Breast epithelium (tissue), 4 donors: ENCODE measurements at regions not wholly inside any gene's neighbourhood (a gene's known extent, or its start where the extent isn't known, plus 50 kb on each side); places are given as distances from the start of the nearest gene placed in this dataset.

Source experiments
- DNase-seq, 2 donors: peaks; one replicate each; pipeline ENCODE4 v3.0.0-alpha.2; 2019; ENCODE audit warnings: low spot score in 2 of 2
- H3K27ac ChIP-seq, 2 donors: fragments of 200-600 bp; sonication (generic) in 1 of 2; one replicate each; pipeline ENCODE4 v1.5.1; 2016 to 2019; ENCODE audit warnings: mild to moderate bottlenecking in 1 of 2
- H3K27me3 ChIP-seq, 2 donors: fragments of 200-600 bp; sonication (generic) in 1 of 2; one replicate each; pipeline versions ENCODE4 v1.5.1 to v1.6.0; 2017 to 2019; ENCODE audit warnings: control low read depth in 1 of 2, mild to moderate bottlenecking in 1 of 2
- H3K36me3 ChIP-seq: fragments of 200-600 bp; one replicate; pipeline ENCODE4 v1.5.1; 2019
- H3K4me1 ChIP-seq, 2 donors: fragments of 200-600 bp; sonication (generic); one replicate each; pipeline ENCODE4 v1.5.1; 2016 to 2019; ENCODE audit warnings: control low read depth in 1 of 2
- H3K4me3 ChIP-seq, 3 donors: fragments of 200-600 bp; sonication (generic); 1 replicate in 2 of 3; 2 replicates in 1 of 3; pipeline ENCODE4 v1.5.1; 2016 to 2019; ENCODE audit warnings: mild to moderate bottlenecking in 3 of 3, moderate library complexity in 2 of 3
- H3K9me3 ChIP-seq, 2 donors: fragments of 200-600 bp; sonication (generic) in 1 of 2; one replicate each; pipeline ENCODE4 v1.5.1; 2016 to 2019; ENCODE audit warnings: control low read depth in 1 of 2
- CTCF ChIP-seq, 3 donors: fragments of 450-650 bp; IDR thresholded peaks; one replicate each; pipeline ENCODE4 v1.5.1; 2016 to 2017; ENCODE audit warnings: antibody characterized with exemption in 3 of 3, mild to moderate bottlenecking in 3 of 3, moderate library complexity in 3 of 3
- POLR2A ChIP-seq: fragments of 450-650 bp; IDR thresholded peaks from one replicate; pipeline ENCODE4 v1.6.1; 2016; ENCODE audit warnings: antibody characterized with exemption, mild to moderate bottlenecking, moderate library complexity
- POLR2AphosphoS5 ChIP-seq, 3 donors: sonication (generic); formaldehyde crosslinking; IDR thresholded peaks; one replicate each; pipeline ENCODE4 v1.6.1; 2017; ENCODE audit warnings: antibody characterized with exemption in 3 of 3
- intact Hi-C: fragments of 100-400 bp; cut with DNase I; formaldehyde crosslinking; loops from one replicate; pipeline ENCODE4 v1.15.1; 2023; ENCODE audit warnings: low total_unique reads

- Histone ChIP-seq H3K4me3 (no peak overlapping the region), H3K27me3 (peaks cover 0 to 9% of the 10 kb centered on the region in 2 donors), H3K4me1 (no peaks in the 10 kb centered on the region), H3K27ac (no peak overlapping the region), H3K9me3 (no peaks in the 10 kb centered on the region), H3K36me3 (no peaks in the 10 kb centered on the region)
- intact Hi-C loops, result no loop called here
- TF ChIP-seq POLR2A (no peak), POLR2AphosphoS5 (IDR thresholded peaks at IDR 0.05) (no peak), CTCF (IDR thresholded peaks at IDR 0.05) (no peak)
- no peak for DNase-seq
Observed at GRCh38 chr10:128964100-128964403, 503.0 kb upstream of the MGMT start.

GRCh38 chr10:128967980-128968756 is 498.9 kb upstream of the MGMT start:
- Histone ChIP-seq H3K9me3 (no peaks in the 10 kb centered on the region), H3K4me3 (no peak overlapping the region), H3K27me3 (peaks cover 0 to 9% of the 10 kb centered on the region in 2 donors), H3K27ac (no peak overlapping the region), H3K36me3 (no peaks in the 10 kb centered on the region), H3K4me1 (no peaks in the 10 kb centered on the region)
- no peak for DNase-seq
- no peak for TF ChIP-seq POLR2A
- TF ChIP-seq CTCF (IDR thresholded peaks at IDR 0.05), result no peak
- TF ChIP-seq POLR2AphosphoS5 (IDR thresholded peaks at IDR 0.05), result no peak
- intact Hi-C loops, result no loop called here

GRCh38 chr10:128969551-128969950 is 497.5 kb upstream of the MGMT start:
- Histone ChIP-seq H3K4me1 (no peaks in the 10 kb centered on the region), H3K9me3 (no peaks in the 10 kb centered on the region), H3K4me3 (no peak overlapping the region), H3K36me3 (no peaks in the 10 kb centered on the region), H3K27me3 (peaks cover 0 to 6% of the 10 kb centered on the region in 2 donors), H3K27ac (no peak overlapping the region)
- intact Hi-C loops, result no loop called here
- no peak for TF ChIP-seq POLR2A
- TF ChIP-seq CTCF (IDR thresholded peaks at IDR 0.05), result no peak
- TF ChIP-seq POLR2AphosphoS5 (IDR thresholded peaks at IDR 0.05), result no peak
- DNase-seq, result no peak

GRCh38 chr10:128971374-128972035 is 495.5 kb upstream of the MGMT start:
- no peak for TF ChIP-seq POLR2A
- no peak for TF ChIP-seq CTCF (IDR thresholded peaks at IDR 0.05)
- TF ChIP-seq POLR2AphosphoS5 (IDR thresholded peaks at IDR 0.05), result no peak
- H3K36me3 ChIP-seq, result no peaks in the 10 kb centered on the region
- H3K4me1 ChIP-seq, result no peaks in the 10 kb centered on the region
- no peak overlapping the region for H3K4me3 ChIP-seq
- peaks cover 0 to 6% of the 10 kb centered on the region in 2 donors for H3K27me3 ChIP-seq
- DNase-seq, result no peak
- no peak overlapping the region for H3K27ac ChIP-seq
- H3K9me3 ChIP-seq, result no peaks in the 10 kb centered on the region
- intact Hi-C loops, result no loop called here

- TF ChIP-seq POLR2A (no peak), CTCF (IDR thresholded peaks at IDR 0.05) (no peak), POLR2AphosphoS5 (IDR thresholded peaks at IDR 0.05) (no peak)
- Histone ChIP-seq H3K4me3 (no peak overlapping the region), H3K27ac (no peak overlapping the region), H3K9me3 (no peaks in the 10 kb centered on the region), H3K27me3 (peaks cover 0 to 6% of the 10 kb centered on the region in 2 donors), H3K4me1 (no peaks in the 10 kb centered on the region), H3K36me3 (no peaks in the 10 kb centered on the region)
- intact Hi-C loops, result no loop called here
- no peak for DNase-seq
Observed at GRCh38 chr10:128972036-128972405, 495.0 kb upstream of the MGMT start.
